WTC11 (cell line): ENCODE measurements at regions not wholly inside any gene's neighbourhood (a gene's known extent, or its start where the extent isn't known, plus 50 kb on each side); places are given as distances from the start of the nearest gene placed in this dataset.

Source experiments
- ATAC-seq: fragments of 200-7000 bp; cut with Tn5 transposase; 2 replicates; pipeline ENCODE4 v1.10.0; 2021; ENCODE audit warnings: mild to moderate bottlenecking, moderate library complexity
- CTCF ChIA-PET: fragments of 300-600 bp; sonication (Branson Sonifier 250); formaldehyde crosslinking; loops from one replicate; lab custom pipeline; 2021; ENCODE audit warnings: antibody characterized with exemption; lab: Charles Lee
- POLR2A ChIA-PET: fragments of 350-600 bp; sonication (Branson Sonifier 250); formaldehyde crosslinking; loops from one replicate; lab custom pipeline; 2021; ENCODE audit warnings: antibody characterized with exemption; lab: Charles Lee
- DNase-seq: peaks from one replicate; pipeline ENCODE4 v3.0.0; 2021; ENCODE audit warnings: low spot score
- H3K27ac Mint-ChIP-seq: 2 replicates; pipeline ENCODE4 v1.8.0; 2021; ENCODE audit warnings: mixed read lengths
- H3K27me3 Mint-ChIP-seq: 2 replicates; pipeline ENCODE4 v1.8.0; 2021; ENCODE audit warnings: low read depth, mild to moderate bottlenecking, moderate library complexity, mixed read lengths
- H3K36me3 Mint-ChIP-seq: 2 replicates; pipeline ENCODE4 v1.8.0; 2021; ENCODE audit warnings: mixed read lengths
- H3K4me1 Mint-ChIP-seq: 2 replicates; pipeline ENCODE4 v1.8.0; 2022; ENCODE audit warnings: mixed read lengths
- H3K4me3 Mint-ChIP-seq: 2 replicates; pipeline ENCODE4 v1.8.0; 2021; ENCODE audit warnings: mild to moderate bottlenecking, moderate library complexity, mixed read lengths
- H3K9me3 Mint-ChIP-seq: 2 replicates; pipeline ENCODE4 v1.8.0; 2021; ENCODE audit warnings: mixed read lengths
- ATF6 ChIP-seq: sonication (generic); formaldehyde crosslinking; IDR thresholded peaks from 2 replicates; pipeline ENCODE4 v1.8.1; 2023; ENCODE audit warnings: mild to moderate bottlenecking, missing genetic modification reagents
- CBFB ChIP-seq: sonication (generic); formaldehyde crosslinking; IDR thresholded peaks from 2 replicates; pipeline ENCODE4 v1.8.1; 2022; ENCODE audit warnings: mild to moderate bottlenecking, low read depth, missing genetic modification reagents
- CTCF ChIP-seq: fragments of 200-600 bp; IDR thresholded peaks from 2 replicates; pipeline ENCODE4 v1.8.0; 2022; ENCODE audit warnings: antibody characterized with exemption
- E2F5 ChIP-seq: sonication (generic); formaldehyde crosslinking; IDR thresholded peaks from 2 replicates; pipeline ENCODE4 v1.8.1; 2022; ENCODE audit warnings: mild to moderate bottlenecking, moderate library complexity, missing genetic modification reagents
- PRRX2 ChIP-seq: fragments of 250-450 bp; sonication (Bioruptor Pico); IDR thresholded peaks from 2 replicates; pipeline ENCODE4 v1.8.0; 2021; ENCODE audit warnings: mild to moderate bottlenecking
- SOX15 ChIP-seq: fragments of 250-450 bp; sonication (Bioruptor Pico); IDR thresholded peaks from 2 replicates; pipeline ENCODE4 v1.9.0; 2021; ENCODE audit warnings: mild to moderate bottlenecking
- SP1 ChIP-seq: sonication (generic); formaldehyde crosslinking; conservative IDR thresholded peaks from 2 replicates; pipeline ENCODE4 v1.8.1; 2022; ENCODE audit warnings: missing genetic modification reagents
- TEAD1 ChIP-seq: sonication (generic); formaldehyde crosslinking; IDR thresholded peaks from 2 replicates; pipeline ENCODE4 v1.8.0; 2022; ENCODE audit warnings: mild to moderate bottlenecking, missing genetic modification reagents
- TEAD4 ChIP-seq: sonication (generic); formaldehyde crosslinking; IDR thresholded peaks from 2 replicates; pipeline ENCODE4 v1.8.0; 2022; ENCODE audit warnings: mild to moderate bottlenecking, missing genetic modification reagents
- ZBTB43 ChIP-seq: sonication (generic); formaldehyde crosslinking; IDR thresholded peaks from 2 replicates; pipeline ENCODE4 v1.8.1; 2023; ENCODE audit warnings: mild to moderate bottlenecking, missing genetic modification reagents
- ZNF138 ChIP-seq: sonication (generic); formaldehyde crosslinking; conservative IDR thresholded peaks from 2 replicates; pipeline ENCODE4 v1.8.1; 2022; ENCODE audit warnings: mild to moderate bottlenecking, moderate library complexity, missing genetic modification reagents
- ZNF423 ChIP-seq: fragments of 250-450 bp; sonication (Bioruptor Pico); IDR thresholded peaks from 2 replicates; pipeline ENCODE4 v2.1.2; 2022; ENCODE audit warnings: mild to moderate bottlenecking, moderate library complexity
- TF ChIP-seq, protein P1 (sequence below): sonication (generic); formaldehyde crosslinking; IDR thresholded peaks from 2 replicates; pipeline ENCODE4 v1.8.1; 2023; ENCODE audit warnings: mild to moderate bottlenecking, moderate library complexity, missing genetic modification reagents
- TF ChIP-seq, protein P2 (sequence below): sonication (generic); formaldehyde crosslinking; IDR thresholded peaks from 2 replicates; pipeline ENCODE4 v1.8.1; 2023; ENCODE audit warnings: mild to moderate bottlenecking, missing genetic modification reagents, moderate library complexity
- TF ChIP-seq, protein P3 (sequence below): sonication (generic); formaldehyde crosslinking; IDR thresholded peaks from 2 replicates; pipeline ENCODE4 v1.8.0; 2023; ENCODE audit warnings: missing genetic modification reagents, mild to moderate bottlenecking, borderline replicate concordance

DNA sequence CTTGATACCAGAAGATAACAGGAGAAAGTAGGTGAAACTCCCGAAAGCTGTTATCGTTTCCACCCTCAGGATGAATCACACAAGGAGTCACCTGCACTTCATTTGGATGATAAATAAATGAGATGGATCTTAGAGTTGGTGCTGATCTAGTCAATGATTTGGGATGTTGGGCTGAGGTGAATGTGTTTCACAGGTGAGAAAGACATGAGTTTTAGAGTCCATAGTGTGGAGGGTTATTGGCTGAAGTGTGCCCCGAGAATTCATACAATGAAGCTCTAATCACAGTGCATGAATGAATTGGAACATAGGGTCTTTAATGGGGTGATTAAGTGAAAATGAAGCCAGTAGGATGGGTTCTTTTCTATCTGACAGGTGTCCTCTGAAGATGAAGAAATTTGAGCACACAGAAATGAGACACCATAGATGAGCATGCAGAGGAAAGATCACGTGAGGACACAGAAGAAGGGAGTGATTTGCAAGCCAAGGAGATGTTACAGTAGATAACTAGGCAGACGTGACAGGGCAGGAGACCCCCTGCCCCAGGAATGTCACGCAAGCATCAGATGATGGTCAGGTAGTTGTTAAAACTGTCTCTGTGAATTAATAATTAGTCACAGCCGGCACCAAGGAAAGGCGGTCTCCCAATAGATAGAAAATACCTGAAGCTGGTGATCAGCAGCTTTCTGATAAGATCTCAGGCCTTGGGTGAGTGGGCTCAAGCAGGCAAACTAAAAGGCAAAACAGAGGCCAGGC, 60.3 kb upstream of the IGLL5 start (continued):
- TF ChIP-seq, protein P1, sequence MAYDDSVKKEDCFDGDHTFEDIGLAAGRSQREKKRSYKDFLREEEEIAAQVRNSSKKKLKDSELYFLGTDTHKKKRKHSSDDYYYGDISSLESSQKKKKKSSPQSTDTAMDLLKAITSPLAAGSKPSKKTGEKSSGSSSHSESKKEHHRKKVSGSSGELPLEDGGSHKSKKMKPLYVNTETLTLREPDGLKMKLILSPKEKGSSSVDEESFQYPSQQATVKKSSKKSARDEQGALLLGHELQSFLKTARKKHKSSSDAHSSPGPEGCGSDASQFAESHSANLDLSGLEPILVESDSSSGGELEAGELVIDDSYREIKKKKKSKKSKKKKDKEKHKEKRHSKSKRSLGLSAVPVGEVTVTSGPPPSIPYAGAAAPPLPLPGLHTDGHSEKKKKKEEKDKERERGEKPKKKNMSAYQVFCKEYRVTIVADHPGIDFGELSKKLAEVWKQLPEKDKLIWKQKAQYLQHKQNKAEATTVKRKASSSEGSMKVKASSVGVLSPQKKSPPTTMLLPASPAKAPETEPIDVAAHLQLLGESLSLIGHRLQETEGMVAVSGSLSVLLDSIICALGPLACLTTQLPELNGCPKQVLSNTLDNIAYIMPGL (CRISPR knock-in tag) = no peak
- TF ChIP-seq, protein P2, sequence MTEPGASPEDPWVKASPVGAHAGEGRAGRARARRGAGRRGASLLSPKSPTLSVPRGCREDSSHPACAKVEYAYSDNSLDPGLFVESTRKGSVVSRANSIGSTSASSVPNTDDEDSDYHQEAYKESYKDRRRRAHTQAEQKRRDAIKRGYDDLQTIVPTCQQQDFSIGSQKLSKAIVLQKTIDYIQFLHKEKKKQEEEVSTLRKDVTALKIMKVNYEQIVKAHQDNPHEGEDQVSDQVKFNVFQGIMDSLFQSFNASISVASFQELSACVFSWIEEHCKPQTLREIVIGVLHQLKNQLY (CRISPR knock-in tag) = no peak
- no peak for TF ChIP-seq ZNF138 (CRISPR knock-in tag)
- no peak for TF ChIP-seq TEAD1 (CRISPR knock-in tag)

DNA sequence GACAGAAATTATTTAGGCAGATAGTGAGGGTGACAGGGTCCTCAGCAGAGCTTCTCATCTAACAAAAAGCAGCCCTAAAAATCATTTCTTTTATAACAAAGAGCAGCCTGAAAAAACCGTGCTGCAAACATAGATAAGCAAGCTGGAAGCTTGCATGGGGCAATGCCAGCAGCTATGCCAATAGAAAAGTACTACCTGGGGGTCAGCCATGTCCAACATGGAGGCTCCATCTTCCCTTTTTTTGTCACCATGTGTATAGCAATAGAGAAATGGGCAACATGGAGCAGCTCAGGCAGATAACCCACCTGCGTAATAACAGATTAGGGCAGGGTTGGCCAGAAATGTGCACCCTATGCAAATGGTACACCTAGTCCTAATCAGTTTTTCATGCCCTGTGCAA, 57.4 kb upstream of the IGLL5 start:
- H3K4me1 Mint-ChIP-seq = no peaks in the 10 kb centered on the region
- H3K36me3 Mint-ChIP-seq = no peaks in the 10 kb centered on the region
- peaks cover 22% of the 10 kb centered on the region for H3K9me3 Mint-ChIP-seq
- CTCF ChIA-PET = interaction anchor here (1.1 to 2.1 kb wide), 6 partner anchors 18 to 129 kb away, joined by 3 to 8 read pairs (median 6); no protein-coding TSS in a partner anchor
- H3K27ac Mint-ChIP-seq = no peak overlapping the region
- TF ChIP-seq E2F5 (no peak), PRRX2 (CRISPR knock-in tag) (no peak), SOX15 (CRISPR knock-in tag) (no peak), ZBTB43 (CRISPR knock-in tag) (no peak)
- no peak for DNase-seq
- ATAC-seq = no peak
- no peak overlapping the region for H3K4me3 Mint-ChIP-seq
- POLR2A ChIA-PET = no interaction called here
- peaks cover 94% of the 10 kb centered on the region for H3K27me3 Mint-ChIP-seq

GRCh38 chr22:22830957-22831688, 56.5 kb upstream of the IGLL5 start:
- peaks cover 22% of the 10 kb centered on the region for H3K9me3 Mint-ChIP-seq
- ATAC-seq (no peak), DNase-seq (no peak)
- CTCF ChIA-PET = interaction anchor here (1.1 to 2.1 kb wide), 8 partner anchors 18 to 128 kb away, joined by 3 to 8 read pairs (median 5); no protein-coding TSS in a partner anchor
- H3K4me3 Mint-ChIP-seq = no peak overlapping the region
- POLR2A ChIA-PET = no interaction called here
- no peaks in the 10 kb centered on the region for H3K4me1 Mint-ChIP-seq
- H3K36me3 Mint-ChIP-seq = no peaks in the 10 kb centered on the region
- TF ChIP-seq ZNF423 (CRISPR knock-in tag) (no peak), ATF6 (CRISPR knock-in tag) (no peak), ZBTB43 (CRISPR knock-in tag) (no peak), CBFB (CRISPR knock-in tag) (no peak), TEAD4 (CRISPR knock-in tag) (no peak), CTCF (no peak), SP1 (CRISPR knock-in tag) (no peak)
- TF ChIP-seq, protein P3, sequence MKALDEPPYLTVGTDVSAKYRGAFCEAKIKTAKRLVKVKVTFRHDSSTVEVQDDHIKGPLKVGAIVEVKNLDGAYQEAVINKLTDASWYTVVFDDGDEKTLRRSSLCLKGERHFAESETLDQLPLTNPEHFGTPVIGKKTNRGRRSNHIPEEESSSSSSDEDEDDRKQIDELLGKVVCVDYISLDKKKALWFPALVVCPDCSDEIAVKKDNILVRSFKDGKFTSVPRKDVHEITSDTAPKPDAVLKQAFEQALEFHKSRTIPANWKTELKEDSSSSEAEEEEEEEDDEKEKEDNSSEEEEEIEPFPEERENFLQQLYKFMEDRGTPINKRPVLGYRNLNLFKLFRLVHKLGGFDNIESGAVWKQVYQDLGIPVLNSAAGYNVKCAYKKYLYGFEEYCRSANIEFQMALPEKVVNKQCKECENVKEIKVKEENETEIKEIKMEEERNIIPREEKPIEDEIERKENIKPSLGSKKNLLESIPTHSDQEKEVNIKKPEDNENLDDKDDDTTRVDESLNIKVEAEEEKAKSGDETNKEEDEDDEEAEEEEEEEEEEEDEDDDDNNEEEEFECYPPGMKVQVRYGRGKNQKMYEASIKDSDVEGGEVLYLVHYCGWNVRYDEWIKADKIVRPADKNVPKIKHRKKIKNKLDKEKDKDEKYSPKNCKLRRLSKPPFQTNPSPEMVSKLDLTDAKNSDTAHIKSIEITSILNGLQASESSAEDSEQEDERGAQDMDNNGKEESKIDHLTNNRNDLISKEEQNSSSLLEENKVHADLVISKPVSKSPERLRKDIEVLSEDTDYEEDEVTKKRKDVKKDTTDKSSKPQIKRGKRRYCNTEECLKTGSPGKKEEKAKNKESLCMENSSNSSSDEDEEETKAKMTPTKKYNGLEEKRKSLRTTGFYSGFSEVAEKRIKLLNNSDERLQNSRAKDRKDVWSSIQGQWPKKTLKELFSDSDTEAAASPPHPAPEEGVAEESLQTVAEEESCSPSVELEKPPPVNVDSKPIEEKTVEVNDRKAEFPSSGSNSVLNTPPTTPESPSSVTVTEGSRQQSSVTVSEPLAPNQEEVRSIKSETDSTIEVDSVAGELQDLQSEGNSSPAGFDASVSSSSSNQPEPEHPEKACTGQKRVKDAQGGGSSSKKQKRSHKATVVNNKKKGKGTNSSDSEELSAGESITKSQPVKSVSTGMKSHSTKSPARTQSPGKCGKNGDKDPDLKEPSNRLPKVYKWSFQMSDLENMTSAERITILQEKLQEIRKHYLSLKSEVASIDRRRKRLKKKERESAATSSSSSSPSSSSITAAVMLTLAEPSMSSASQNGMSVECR (CRISPR knock-in tag) = no peak
- peaks cover 94% of the 10 kb centered on the region for H3K27me3 Mint-ChIP-seq
- H3K27ac Mint-ChIP-seq = no peak overlapping the region
